Activated naive CD4-positive, alpha-beta T cell treated with anti-CD3 and anti-CD28 coated beads, Interleukin-2, amount 10 ng/mL, durations not matched to agents 7 days and 5 days (primary cell): ENCODE measurements at regions not wholly inside any gene's neighbourhood (a gene's known extent, or its start where the extent isn't known, plus 50 kb on each side); places are given as distances from the start of the nearest gene placed in this dataset.

ENCODE experiments used
- CTCF ChIA-PET: fragments of 350-600 bp; sonication (Branson Sonifier 250); formaldehyde crosslinking; loops from one replicate; lab custom pipeline; 2021; ENCODE audit warnings: antibody characterized with exemption; lab: Charles Lee
- DNase-seq: peaks from one replicate; pipeline ENCODE4 v3.0.0-alpha.2; 2020
- H3K27ac Mint-ChIP-seq: one replicate; pipeline ENCODE4 v1.8.0; 2021; ENCODE audit warnings: mild to moderate bottlenecking, moderate library complexity, mixed read lengths
- H3K27me3 Mint-ChIP-seq: one replicate; pipeline ENCODE4 v1.8.0; 2021; ENCODE audit warnings: mild to moderate bottlenecking, mixed read lengths
- H3K36me3 Mint-ChIP-seq: one replicate; pipeline ENCODE4 v1.8.0; 2021; ENCODE audit warnings: mixed read lengths
- H3K4me1 Mint-ChIP-seq: one replicate; pipeline ENCODE4 v1.8.0; 2021; ENCODE audit warnings: mixed read lengths
- H3K4me3 Mint-ChIP-seq: one replicate; pipeline ENCODE4 v1.8.0; 2021; ENCODE audit warnings: mild to moderate bottlenecking, moderate library complexity, mixed read lengths
- H3K9me3 Mint-ChIP-seq: one replicate; pipeline ENCODE4 v1.8.0; 2021; ENCODE audit warnings: mixed read lengths

GRCh38 chr4:136283977-136284376, 1248.3 kb downstream of the PCDH18 start:
- Mint-ChIP-seq H3K27me3 (no peaks in the 10 kb centered on the region), H3K27ac (no peak overlapping the region), H3K4me3 (no peak overlapping the region), H3K36me3 (no peaks in the 10 kb centered on the region), H3K4me1 (no peaks in the 10 kb centered on the region), H3K9me3 (peaks cover 3% of the 10 kb centered on the region)
- no peak for DNase-seq
- CTCF ChIA-PET, result no interaction called here

- Mint-ChIP-seq H3K4me1 (no peaks in the 10 kb centered on the region), H3K27me3 (no peaks in the 10 kb centered on the region), H3K9me3 (peaks cover 10% of the 10 kb centered on the region), H3K36me3 (no peaks in the 10 kb centered on the region), H3K4me3 (no peak overlapping the region), H3K27ac (no peak overlapping the region)
- CTCF ChIA-PET, result no interaction called here
- no peak for DNase-seq
Observed at GRCh38 chr4:136281889-136282288, 1250.4 kb downstream of the PCDH18 start.

GRCh38 chr4:136281307-136281706, 1251.0 kb downstream of the PCDH18 start:
- Mint-ChIP-seq H3K27ac (no peak overlapping the region), H3K27me3 (no peaks in the 10 kb centered on the region), H3K36me3 (no peaks in the 10 kb centered on the region), H3K4me1 (no peaks in the 10 kb centered on the region), H3K9me3 (peaks cover 10% of the 10 kb centered on the region), H3K4me3 (no peak overlapping the region)
- DNase-seq, result no peak
- CTCF ChIA-PET, result no interaction called here

GRCh38 chr4:136277741-136278140, 1254.6 kb downstream of the PCDH18 start:
- H3K27me3 Mint-ChIP-seq, result no peaks in the 10 kb centered on the region
- CTCF ChIA-PET, result no interaction called here
- H3K4me3 Mint-ChIP-seq, result no peak overlapping the region
- no peak overlapping the region for H3K27ac Mint-ChIP-seq
- no peaks in the 10 kb centered on the region for H3K36me3 Mint-ChIP-seq
- H3K4me1 Mint-ChIP-seq, result no peaks in the 10 kb centered on the region
- DNase-seq, result no peak
- H3K9me3 Mint-ChIP-seq, result peaks cover 10% of the 10 kb centered on the region

GRCh38 chr4:136246876-136247275, 1285.4 kb downstream of the PCDH18 start:
- no peaks in the 10 kb centered on the region for H3K36me3 Mint-ChIP-seq
- CTCF ChIA-PET, result no interaction called here
- no peaks in the 10 kb centered on the region for H3K27me3 Mint-ChIP-seq
- no peak for DNase-seq
- H3K9me3 Mint-ChIP-seq, result no peaks in the 10 kb centered on the region
- H3K4me1 Mint-ChIP-seq, result no peaks in the 10 kb centered on the region
- no peak overlapping the region for H3K27ac Mint-ChIP-seq
- no peak overlapping the region for H3K4me3 Mint-ChIP-seq

GRCh38 chr4:136241221-136241986, 1290.9 kb downstream of the PCDH18 start:
- H3K27me3 Mint-ChIP-seq, result no peaks in the 10 kb centered on the region
- no peak overlapping the region for H3K27ac Mint-ChIP-seq
- H3K36me3 Mint-ChIP-seq, result no peaks in the 10 kb centered on the region
- no peaks in the 10 kb centered on the region for H3K4me1 Mint-ChIP-seq
- no peak overlapping the region for H3K4me3 Mint-ChIP-seq
- H3K9me3 Mint-ChIP-seq, result peaks cover 8% of the 10 kb centered on the region
- no peak for DNase-seq
- CTCF ChIA-PET, result no interaction called here

- peaks cover 3% of the 10 kb centered on the region for H3K9me3 Mint-ChIP-seq
- H3K27me3 Mint-ChIP-seq, result no peaks in the 10 kb centered on the region
- no peak for DNase-seq
- H3K36me3 Mint-ChIP-seq, result no peaks in the 10 kb centered on the region
- H3K4me1 Mint-ChIP-seq, result no peaks in the 10 kb centered on the region
- no peak overlapping the region for H3K4me3 Mint-ChIP-seq
- H3K27ac Mint-ChIP-seq, result no peak overlapping the region
- CTCF ChIA-PET, result no interaction called here
Observed at GRCh38 chr4:136227315-136227714, 1305.0 kb downstream of the PCDH18 start.

- CTCF ChIA-PET, result no interaction called here
- H3K9me3 Mint-ChIP-seq, result peaks cover 10% of the 10 kb centered on the region
- H3K4me1 Mint-ChIP-seq, result no peaks in the 10 kb centered on the region
- DNase-seq, result no peak
- no peaks in the 10 kb centered on the region for H3K36me3 Mint-ChIP-seq
- H3K4me3 Mint-ChIP-seq, result no peak overlapping the region
- H3K27me3 Mint-ChIP-seq, result no peaks in the 10 kb centered on the region
- no peak overlapping the region for H3K27ac Mint-ChIP-seq
Observed at GRCh38 chr4:136219592-136220125, 1312.6 kb downstream of the PCDH18 start.

GRCh38 chr4:136203199-136203598, 1329.1 kb downstream of the PCDH18 start:
- no peak for DNase-seq
- Mint-ChIP-seq H3K4me3 (no peak overlapping the region), H3K27me3 (no peaks in the 10 kb centered on the region), H3K9me3 (peaks cover 8% of the 10 kb centered on the region), H3K36me3 (no peaks in the 10 kb centered on the region), H3K27ac (no peak overlapping the region), H3K4me1 (no peaks in the 10 kb centered on the region)
- CTCF ChIA-PET, result no interaction called here

GRCh38 chr4:136198358-136198757, 1333.9 kb downstream of the PCDH18 start:
- no peaks in the 10 kb centered on the region for H3K27me3 Mint-ChIP-seq
- H3K27ac Mint-ChIP-seq, result no peak overlapping the region
- no peaks in the 10 kb centered on the region for H3K4me1 Mint-ChIP-seq
- peaks cover 8% of the 10 kb centered on the region for H3K9me3 Mint-ChIP-seq
- no peak overlapping the region for H3K4me3 Mint-ChIP-seq
- DNase-seq, result no peak
- CTCF ChIA-PET, result no interaction called here
- H3K36me3 Mint-ChIP-seq, result no peaks in the 10 kb centered on the region

GRCh38 chr4:136194962-136195361, 1337.3 kb downstream of the PCDH18 start:
- Mint-ChIP-seq H3K9me3 (peaks cover 6% of the 10 kb centered on the region), H3K27ac (no peak overlapping the region), H3K36me3 (no peaks in the 10 kb centered on the region), H3K4me3 (no peak overlapping the region), H3K4me1 (no peaks in the 10 kb centered on the region), H3K27me3 (no peaks in the 10 kb centered on the region)
- DNase-seq, result no peak
- CTCF ChIA-PET, result no interaction called here

- DNase-seq, result no peak
- Mint-ChIP-seq H3K4me3 (no peak overlapping the region), H3K27me3 (no peaks in the 10 kb centered on the region), H3K36me3 (no peaks in the 10 kb centered on the region), H3K4me1 (no peaks in the 10 kb centered on the region), H3K27ac (no peak overlapping the region), H3K9me3 (peaks cover 15% of the 10 kb centered on the region)
- CTCF ChIA-PET, result no interaction called here
Observed at GRCh38 chr4:136186650-136187049, 1345.6 kb downstream of the PCDH18 start.

GRCh38 chr4:136183513-136183912, 1348.8 kb downstream of the PCDH18 start:
- H3K9me3 Mint-ChIP-seq, result peaks cover 6% of the 10 kb centered on the region

GRCh38 chr4:136156947-136157346, 1375.3 kb downstream of the PCDH18 start:
- CTCF ChIA-PET, result no interaction called here
- H3K4me3 Mint-ChIP-seq, result no peak overlapping the region
- H3K9me3 Mint-ChIP-seq, result no peaks in the 10 kb centered on the region
- H3K27ac Mint-ChIP-seq, result no peak overlapping the region
- H3K4me1 Mint-ChIP-seq, result no peaks in the 10 kb centered on the region
- H3K36me3 Mint-ChIP-seq, result no peaks in the 10 kb centered on the region
- DNase-seq, result no peak
- H3K27me3 Mint-ChIP-seq, result no peaks in the 10 kb centered on the region

More at GRCh38 chr4:136183513-136183912, 1348.8 kb downstream of the PCDH18 start:
- no peak overlapping the region for H3K27ac Mint-ChIP-seq
- H3K36me3 Mint-ChIP-seq, result no peaks in the 10 kb centered on the region
- CTCF ChIA-PET, result no interaction called here
- no peaks in the 10 kb centered on the region for H3K27me3 Mint-ChIP-seq
- H3K4me1 Mint-ChIP-seq, result no peaks in the 10 kb centered on the region
- H3K4me3 Mint-ChIP-seq, result no peak overlapping the region
- DNase-seq, result no peak

GRCh38 chr4:136150046-136150445, 1382.2 kb downstream of the PCDH18 start:
- Mint-ChIP-seq H3K4me1 (no peaks in the 10 kb centered on the region), H3K4me3 (no peak overlapping the region), H3K27me3 (no peaks in the 10 kb centered on the region), H3K27ac (no peak overlapping the region), H3K36me3 (no peaks in the 10 kb centered on the region), H3K9me3 (peaks cover 6% of the 10 kb centered on the region)
- CTCF ChIA-PET, result no interaction called here
- no peak for DNase-seq
